Progenitor cell of endocrine pancreas (in vitro differentiated cells): ENCODE measurements at regions not wholly inside any gene's neighbourhood (a gene's known extent, or its start where the extent isn't known, plus 50 kb on each side); places are given as distances from the start of the nearest gene placed in this dataset.

Experiments used
- DNase-seq: peaks from one replicate; pipeline ENCODE4 v3.0.0; 2021; ENCODE audit warnings: low spot score; ENCODE audit not compliant: unreplicated experiment
- H3K27ac Mint-ChIP-seq: 2 replicates; pipeline ENCODE4 v1.8.0; 2021; ENCODE audit warnings: mild to moderate bottlenecking, moderate library complexity, mixed read lengths
- H3K27me3 Mint-ChIP-seq: 2 replicates; pipeline ENCODE4 v1.8.0; 2021; ENCODE audit warnings: mixed read lengths
- H3K36me3 Mint-ChIP-seq: 2 replicates; pipeline ENCODE4 v1.8.0; 2022; ENCODE audit warnings: mixed read lengths; ENCODE audit not compliant: insufficient read depth
- H3K4me1 Mint-ChIP-seq: 2 replicates; pipeline ENCODE4 v1.8.0; 2021; ENCODE audit warnings: low read depth, mixed read lengths
- H3K4me3 Mint-ChIP-seq: 2 replicates; pipeline ENCODE4 v1.8.0; 2021; ENCODE audit warnings: low read depth, mild to moderate bottlenecking, moderate library complexity, mixed read lengths
- H3K9me3 Mint-ChIP-seq: 2 replicates; pipeline ENCODE4 v1.8.0; 2021; ENCODE audit warnings: low read depth, mixed read lengths
- TF ChIP-seq, protein P1 (sequence below): fragments of 200-600 bp; sonication (generic); IDR thresholded peaks from one replicate; pipeline ENCODE4 v1.5.0; 2021; ENCODE audit warnings: antibody characterized with exemption, mild to moderate bottlenecking; ENCODE audit not compliant: unreplicated experiment

DNA sequence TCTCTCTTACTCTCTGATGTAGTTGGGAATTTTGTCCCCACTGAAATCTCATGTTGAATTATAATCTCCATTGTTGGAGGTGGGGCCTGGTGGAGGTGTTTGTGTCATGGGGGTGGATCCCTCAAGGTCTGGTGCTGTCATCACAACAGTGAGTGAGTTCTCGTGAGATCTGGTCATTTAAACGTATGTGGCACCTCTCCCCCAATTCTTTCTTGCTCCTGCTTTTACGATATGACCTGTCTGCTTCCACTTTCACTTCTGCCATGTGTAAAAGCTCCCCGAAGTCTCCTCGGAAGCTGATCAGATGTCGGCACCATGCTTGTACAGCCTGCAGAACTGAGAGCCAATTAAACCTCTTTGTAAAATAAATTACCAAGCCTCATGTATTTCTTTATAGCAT lies 337.8 kb upstream of the CDH2 start:
- TF ChIP-seq, protein P1, sequence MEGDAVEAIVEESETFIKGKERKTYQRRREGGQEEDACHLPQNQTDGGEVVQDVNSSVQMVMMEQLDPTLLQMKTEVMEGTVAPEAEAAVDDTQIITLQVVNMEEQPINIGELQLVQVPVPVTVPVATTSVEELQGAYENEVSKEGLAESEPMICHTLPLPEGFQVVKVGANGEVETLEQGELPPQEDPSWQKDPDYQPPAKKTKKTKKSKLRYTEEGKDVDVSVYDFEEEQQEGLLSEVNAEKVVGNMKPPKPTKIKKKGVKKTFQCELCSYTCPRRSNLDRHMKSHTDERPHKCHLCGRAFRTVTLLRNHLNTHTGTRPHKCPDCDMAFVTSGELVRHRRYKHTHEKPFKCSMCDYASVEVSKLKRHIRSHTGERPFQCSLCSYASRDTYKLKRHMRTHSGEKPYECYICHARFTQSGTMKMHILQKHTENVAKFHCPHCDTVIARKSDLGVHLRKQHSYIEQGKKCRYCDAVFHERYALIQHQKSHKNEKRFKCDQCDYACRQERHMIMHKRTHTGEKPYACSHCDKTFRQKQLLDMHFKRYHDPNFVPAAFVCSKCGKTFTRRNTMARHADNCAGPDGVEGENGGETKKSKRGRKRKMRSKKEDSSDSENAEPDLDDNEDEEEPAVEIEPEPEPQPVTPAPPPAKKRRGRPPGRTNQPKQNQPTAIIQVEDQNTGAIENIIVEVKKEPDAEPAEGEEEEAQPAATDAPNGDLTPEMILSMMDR = no peak
- H3K9me3 Mint-ChIP-seq = no peaks in the 10 kb centered on the region
- H3K4me3 Mint-ChIP-seq = no peak overlapping the region
- H3K36me3 Mint-ChIP-seq = no peaks in the 10 kb centered on the region
- H3K4me1 Mint-ChIP-seq = no peaks in the 10 kb centered on the region
- no peak overlapping the region for H3K27ac Mint-ChIP-seq
- DNase-seq = no peak
- H3K27me3 Mint-ChIP-seq = no peaks in the 10 kb centered on the region

DNA sequence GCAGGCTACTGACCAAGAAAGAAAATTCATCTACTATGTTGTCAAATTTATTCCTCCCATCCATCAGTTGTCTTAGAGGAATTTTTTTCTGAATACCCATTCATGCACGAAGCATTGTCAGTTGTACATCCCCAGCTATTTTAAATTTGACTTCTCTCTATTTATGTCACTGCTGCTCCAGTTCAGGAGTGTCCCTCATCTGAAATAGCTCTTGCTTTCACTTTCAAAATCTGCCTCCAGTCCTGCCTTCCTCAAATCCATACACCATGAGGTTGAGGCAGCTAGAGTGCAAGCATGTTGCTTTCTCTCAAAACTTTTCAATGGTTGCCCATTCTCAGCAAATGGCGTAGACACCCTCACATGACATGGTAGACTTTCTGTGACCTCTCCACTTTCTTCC lies 335.4 kb upstream of the CDH2 start:
- DNase-seq = no peak
- Mint-ChIP-seq H3K27ac (no peak overlapping the region), H3K4me3 (no peak overlapping the region), H3K36me3 (no peaks in the 10 kb centered on the region), H3K4me1 (no peaks in the 10 kb centered on the region), H3K27me3 (no peaks in the 10 kb centered on the region), H3K9me3 (no peaks in the 10 kb centered on the region)
- TF ChIP-seq, protein P1 = no peak

DNA sequence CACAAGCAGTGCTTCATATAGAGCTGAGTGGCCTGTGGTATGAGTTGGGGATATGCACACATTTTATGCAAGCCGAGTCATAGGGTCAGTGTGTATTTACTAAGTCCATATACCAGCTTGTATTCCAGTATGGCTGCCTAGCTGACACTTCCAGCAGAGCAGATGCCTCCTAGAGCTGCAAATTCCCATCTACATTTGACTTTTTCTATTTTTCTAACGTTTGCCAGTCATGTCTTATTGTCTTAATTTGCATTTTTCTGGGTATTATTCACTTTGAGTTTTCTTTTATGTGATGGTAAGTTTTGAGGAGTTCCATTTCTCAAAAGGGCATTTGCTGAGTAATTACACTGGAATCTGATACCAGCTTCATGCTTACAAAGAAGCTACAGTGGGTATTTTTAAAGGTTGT lies 334.5 kb upstream of the CDH2 start:
- H3K9me3 Mint-ChIP-seq = no peaks in the 10 kb centered on the region
- no peaks in the 10 kb centered on the region for H3K27me3 Mint-ChIP-seq
- H3K4me1 Mint-ChIP-seq = no peaks in the 10 kb centered on the region
- no peak overlapping the region for H3K27ac Mint-ChIP-seq
- H3K4me3 Mint-ChIP-seq = no peak overlapping the region
- DNase-seq = no peak
- TF ChIP-seq, protein P1 = no peak
- H3K36me3 Mint-ChIP-seq = no peaks in the 10 kb centered on the region

DNA sequence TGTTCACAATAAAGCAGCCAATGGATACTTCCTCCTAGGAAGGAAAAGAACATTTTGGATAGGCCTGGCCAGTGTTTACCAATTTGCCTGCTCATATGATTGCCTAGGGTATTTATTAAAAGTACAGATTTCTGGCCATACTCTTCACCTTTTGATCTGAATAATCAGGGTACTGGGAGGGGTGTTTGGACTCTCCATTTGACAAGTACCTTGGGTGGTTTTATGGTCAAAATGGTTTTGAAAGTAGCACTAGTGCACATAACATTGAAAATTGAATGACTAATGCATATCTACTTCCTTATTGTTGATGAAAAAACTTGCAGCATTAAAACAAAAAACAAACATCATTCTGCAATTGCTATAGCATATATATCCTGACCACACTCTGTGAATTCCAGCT lies 333.3 kb upstream of the CDH2 start:
- Mint-ChIP-seq H3K27ac (no peak overlapping the region), H3K4me3 (no peak overlapping the region), H3K27me3 (no peaks in the 10 kb centered on the region), H3K4me1 (no peaks in the 10 kb centered on the region), H3K9me3 (no peaks in the 10 kb centered on the region), H3K36me3 (no peaks in the 10 kb centered on the region)
- TF ChIP-seq, protein P1 = no peak
- no peak for DNase-seq

DNA sequence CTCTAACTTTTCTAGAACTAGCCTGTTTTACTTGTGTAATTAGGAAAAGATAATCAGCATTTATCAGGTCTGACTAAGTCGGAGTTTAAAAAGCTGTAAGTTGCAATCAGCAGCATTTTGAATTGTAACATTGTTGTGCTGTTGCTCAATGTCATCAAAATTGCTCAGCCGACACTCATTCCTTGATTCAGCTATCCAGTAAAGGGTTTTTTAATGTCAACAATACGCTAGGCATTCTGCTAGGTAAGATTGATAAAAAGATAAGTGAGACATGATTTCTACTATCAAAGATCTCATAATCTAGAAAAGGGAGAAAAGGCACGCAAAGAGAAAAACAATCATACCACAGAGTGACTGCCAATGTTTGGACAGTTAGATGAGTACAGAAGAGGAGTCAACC lies 327.1 kb upstream of the CDH2 start:
- H3K4me1 Mint-ChIP-seq = no peaks in the 10 kb centered on the region
- DNase-seq = no peak
- TF ChIP-seq, protein P1 = no peak
- no peaks in the 10 kb centered on the region for H3K36me3 Mint-ChIP-seq
- no peak overlapping the region for H3K27ac Mint-ChIP-seq
- no peaks in the 10 kb centered on the region for H3K9me3 Mint-ChIP-seq
- H3K27me3 Mint-ChIP-seq = no peaks in the 10 kb centered on the region
- H3K4me3 Mint-ChIP-seq = no peak overlapping the region
